ENCODE measurements at regions not wholly inside any gene's neighbourhood (a gene's known extent, or its start where the extent isn't known, plus 50 kb on each side); places are given as distances from the start of the nearest gene placed in this dataset.

GRCh38 chr16:50910736-50911100, 168.8 kb downstream of the CYLD start:
- no TSS peak for BruUV-seq (replicated peaks)
- DNase-seq (ENCODE audit: low read depth, low spot score) (no peak), FAIRE-seq (no peak)
- Histone ChIP-seq H4K20me1 (replicated peaks; ENCODE audit: control insufficient read depth, extremely low read depth, insufficient read depth, low read length) (no peaks in the 10 kb centered on the region), H3K4me1 (ENCODE audit: control insufficient read depth, extremely low read depth, insufficient read depth, low read length) (no peaks in the 10 kb centered on the region), H3K4me3 (replicated peaks in 1 of 3; ENCODE audit: insufficient read depth in 1 of 3, low read depth in 1 of 3, low read length in 3 of 3) (no peak overlapping the region), H3K9me1 (replicated peaks; ENCODE audit: control insufficient read depth, extremely low read depth, insufficient read depth, low read length) (no peaks in the 10 kb centered on the region), H3K9ac (replicated peaks; ENCODE audit: extremely low read depth, insufficient read depth, low read length) (no peak overlapping the region), H3K79me2 (ENCODE audit: control insufficient read depth, insufficient read depth, low read length) (no peaks in the 10 kb centered on the region), H3K4me2 (ENCODE audit: insufficient read depth, low read length) (no peak overlapping the region), H2AFZ (ENCODE audit: low read depth, low read length) (no peak overlapping the region), H3K36me3 (ENCODE audit: control insufficient read depth in 2 of 2, extremely low read depth in 1 of 2, insufficient read depth in 2 of 2, low read length in 2 of 2) (no peaks in the 10 kb centered on the region), H3K27ac (ENCODE audit: insufficient read depth, low read depth, low read length) (no peak overlapping the region), H3K9me3 (replicated peaks; ENCODE audit: control insufficient read depth, insufficient read depth, low read length) (peaks cover 1% of the 10 kb centered on the region), H3K27me3 (ENCODE audit: control insufficient read depth in 2 of 2, insufficient read depth in 2 of 2, low read length in 2 of 2) (no peaks in the 10 kb centered on the region)
- TF ChIP-seq EZH2 (IDR thresholded peaks at IDR 0.05; ENCODE audit: borderline replicate concordance, low read depth, low read length, severe bottlenecking) (no peak), JUN (IDR thresholded peaks at IDR 0.05; ENCODE audit: borderline replicate concordance, insufficient read depth, insufficient read length, low read depth) (no peak), MYC (IDR thresholded peaks at IDR 0.05; ENCODE audit: low read depth, low read length) (no peak), GATA2 (IDR thresholded peaks at IDR 0.05; ENCODE audit: insufficient read depth, insufficient read length, low read depth, low read length) (no peak), FOS (IDR thresholded peaks at IDR 0.05; ENCODE audit: borderline replicate concordance, insufficient read depth, low read length) (no peak), CTCF (IDR thresholded peaks at IDR 0.05; ENCODE audit: extremely low read depth in 1 of 2, insufficient read depth in 1 of 2, low read depth in 1 of 2, low read length in 2 of 2) (no peak), POLR2AphosphoS5 (IDR thresholded peaks at IDR 0.05; ENCODE audit: insufficient read depth, low read depth, low read length) (no peak), POLR2A (IDR thresholded peaks at IDR 0.05; ENCODE audit: low read depth, low read length) (no peak)
- TF ChIP-seq, protein P1, sequence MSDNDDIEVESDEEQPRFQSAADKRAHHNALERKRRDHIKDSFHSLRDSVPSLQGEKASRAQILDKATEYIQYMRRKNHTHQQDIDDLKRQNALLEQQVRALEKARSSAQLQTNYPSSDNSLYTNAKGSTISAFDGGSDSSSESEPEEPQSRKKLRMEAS (IDR thresholded peaks at IDR 0.05; ENCODE audit: insufficient read depth, insufficient read length) = no peak
- ChIA-PET CTCF (no interaction called here), POLR2A (no interaction called here)
- dilution Hi-C loops (cut with MboI; ENCODE audit: extremely low pct_ligation_motif_present, low sequenced_read_pairs) = no loop called here
- intact Hi-C loops (cut with micrococcal nuclease) = no loop called here

All from endothelial cell of umbilical vein (primary cell).